ENCODE measurements at regions not wholly inside any gene's neighbourhood (a gene's known extent, or its start where the extent isn't known, plus 50 kb on each side); places are given as distances from the start of the nearest gene placed in this dataset.
"Not testable (repeated sequence)": the region's sequence is repeated elsewhere in the genome, so short reads cannot be mapped to it uniquely, and the experiment has no call there.

DNA sequence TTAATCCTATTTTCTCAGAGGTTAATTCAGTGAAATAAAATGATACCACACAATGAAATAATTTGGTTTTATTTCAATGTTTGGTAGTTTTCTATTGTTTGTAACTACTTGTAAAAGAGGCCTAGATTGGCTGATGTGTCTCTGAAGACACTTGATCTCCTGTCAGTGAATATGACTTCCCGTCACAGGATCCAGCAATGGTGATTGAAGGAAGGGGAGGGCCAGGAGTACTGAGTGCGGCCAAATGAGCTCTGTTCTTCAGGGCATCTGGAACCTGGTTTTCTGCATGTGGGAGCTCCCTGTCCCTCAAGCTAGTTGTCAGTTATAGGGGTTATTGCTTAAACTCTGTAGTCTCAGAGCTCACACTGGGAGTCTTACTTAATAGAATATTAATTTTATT, 86.5 kb upstream of the OTUD4 start:
- no peaks in the 10 kb centered on the region for H3K4me1 Mint-ChIP-seq
- no peaks in the 10 kb centered on the region for H3K27me3 Mint-ChIP-seq
- no peak overlapping the region for H3K27ac Mint-ChIP-seq
- H3K36me3 Mint-ChIP-seq = no peaks in the 10 kb centered on the region
- no peak overlapping the region for H3K4me3 Mint-ChIP-seq
- no peaks in the 10 kb centered on the region for H3K9me3 Mint-ChIP-seq

DNA sequence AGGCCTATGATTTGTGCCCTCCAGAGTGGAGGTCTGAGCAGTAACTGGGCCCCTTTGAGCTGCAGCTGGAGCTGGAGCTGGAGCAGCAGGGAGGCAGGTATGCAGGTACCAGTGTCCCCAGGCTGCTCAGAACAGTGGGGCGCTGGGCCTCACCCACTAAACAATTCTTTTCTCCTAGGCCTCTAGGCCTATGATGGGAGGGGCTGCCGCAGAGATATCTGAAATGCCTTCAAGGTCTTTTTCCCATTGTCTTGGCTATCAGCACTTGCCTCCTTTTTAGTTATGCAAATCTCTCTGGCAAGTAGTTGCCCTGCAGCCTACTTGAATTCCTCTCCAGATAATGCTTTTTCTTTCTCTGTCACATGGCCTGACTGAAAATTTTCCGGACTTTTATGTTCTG, 79.7 kb upstream of the OTUD4 start:
- H3K36me3 Mint-ChIP-seq = peaks cover 3% of the 10 kb centered on the region
- H3K27me3 Mint-ChIP-seq = no peaks in the 10 kb centered on the region
- peaks cover 0 to 3% (median 0%) of the 10 kb centered on the region in 3 donors for H3K9me3 Mint-ChIP-seq
- H3K4me3 Mint-ChIP-seq = no peak overlapping the region
- no peaks in the 10 kb centered on the region for H3K4me1 Mint-ChIP-seq
- no peak overlapping the region for H3K27ac Mint-ChIP-seq

DNA sequence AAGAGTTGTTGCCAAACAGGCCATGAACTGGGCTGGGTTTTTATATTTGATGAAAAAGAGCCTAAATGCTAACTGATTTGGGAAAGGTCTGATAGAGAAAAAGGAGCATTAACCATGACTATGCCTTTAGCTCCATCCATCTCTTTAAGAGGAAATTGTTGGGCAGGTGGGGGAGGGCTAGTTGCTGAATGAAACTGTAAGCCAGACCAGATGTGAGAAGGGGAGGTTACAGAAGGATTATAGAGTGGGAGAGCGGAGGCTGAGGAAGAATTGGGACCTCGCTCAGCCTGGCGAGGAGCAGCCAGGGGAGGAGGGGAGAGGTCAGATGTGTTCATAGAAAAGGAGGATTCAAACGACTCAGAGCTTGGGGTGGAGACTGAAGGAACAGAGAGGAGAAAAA, 74.9 kb upstream of the OTUD4 start:
- H3K27ac Mint-ChIP-seq, H3K27me3 Mint-ChIP-seq, H3K36me3 Mint-ChIP-seq, H3K9me3 Mint-ChIP-seq, H3K4me3 Mint-ChIP-seq, H3K4me1 Mint-ChIP-seq: not testable (repeated sequence)

- peaks cover 8% of the 10 kb centered on the region for H3K27me3 Mint-ChIP-seq
These were observed 71.8 kb upstream of the OTUD4 start for GRCh38 chr4:145252190-145252589.

GRCh38 chr4:145251391-145251790, 71.0 kb upstream of the OTUD4 start:
- Mint-ChIP-seq H3K9me3 (no peaks in the 10 kb centered on the region), H3K4me3 (no peak overlapping the region), H3K4me1 (no peaks in the 10 kb centered on the region), H3K27me3 (peaks cover 8% of the 10 kb centered on the region), H3K27ac (no peak overlapping the region), H3K36me3 (no peaks in the 10 kb centered on the region)

More at GRCh38 chr4:145252190-145252589, 71.8 kb upstream of the OTUD4 start:
- H3K9me3 Mint-ChIP-seq = no peaks in the 10 kb centered on the region
- no peak overlapping the region for H3K4me3 Mint-ChIP-seq
- no peaks in the 10 kb centered on the region for H3K4me1 Mint-ChIP-seq
- H3K27ac Mint-ChIP-seq = no peak overlapping the region
- no peaks in the 10 kb centered on the region for H3K36me3 Mint-ChIP-seq

- Mint-ChIP-seq H3K4me1 (no peaks in the 10 kb centered on the region), H3K27ac (no peak overlapping the region), H3K36me3 (no peaks in the 10 kb centered on the region), H3K27me3 (peaks cover 10% of the 10 kb centered on the region), H3K4me3 (no peak overlapping the region), H3K9me3 (no peaks in the 10 kb centered on the region)
These were observed 68.6 kb upstream of the OTUD4 start for GRCh38 chr4:145248971-145249370.

DNA sequence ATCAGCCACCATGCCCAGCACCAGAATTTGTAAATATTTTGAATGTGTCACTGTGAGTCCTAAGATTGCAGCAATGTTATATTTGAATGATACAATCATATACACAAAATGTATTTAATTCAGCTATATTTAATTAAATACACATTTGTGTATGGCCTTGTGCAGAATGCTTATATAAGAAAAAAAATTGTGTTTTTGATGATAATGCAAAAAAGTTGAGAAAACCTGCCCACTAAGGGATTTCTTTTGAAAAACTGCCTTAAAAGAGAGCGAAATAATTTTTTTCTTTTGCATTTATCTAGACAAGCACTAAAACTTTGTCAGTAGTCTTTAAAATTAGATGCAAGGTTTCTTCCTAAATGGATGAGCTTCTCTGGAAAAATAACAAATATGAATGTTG, 68.1 kb upstream of the OTUD4 start:
- H3K36me3 Mint-ChIP-seq = no peaks in the 10 kb centered on the region
- no peaks in the 10 kb centered on the region for H3K9me3 Mint-ChIP-seq
- no peak overlapping the region for H3K4me3 Mint-ChIP-seq
- peaks cover 10% of the 10 kb centered on the region for H3K27me3 Mint-ChIP-seq
- H3K27ac Mint-ChIP-seq = no peak overlapping the region
- H3K4me1 Mint-ChIP-seq = no peaks in the 10 kb centered on the region

DNA sequence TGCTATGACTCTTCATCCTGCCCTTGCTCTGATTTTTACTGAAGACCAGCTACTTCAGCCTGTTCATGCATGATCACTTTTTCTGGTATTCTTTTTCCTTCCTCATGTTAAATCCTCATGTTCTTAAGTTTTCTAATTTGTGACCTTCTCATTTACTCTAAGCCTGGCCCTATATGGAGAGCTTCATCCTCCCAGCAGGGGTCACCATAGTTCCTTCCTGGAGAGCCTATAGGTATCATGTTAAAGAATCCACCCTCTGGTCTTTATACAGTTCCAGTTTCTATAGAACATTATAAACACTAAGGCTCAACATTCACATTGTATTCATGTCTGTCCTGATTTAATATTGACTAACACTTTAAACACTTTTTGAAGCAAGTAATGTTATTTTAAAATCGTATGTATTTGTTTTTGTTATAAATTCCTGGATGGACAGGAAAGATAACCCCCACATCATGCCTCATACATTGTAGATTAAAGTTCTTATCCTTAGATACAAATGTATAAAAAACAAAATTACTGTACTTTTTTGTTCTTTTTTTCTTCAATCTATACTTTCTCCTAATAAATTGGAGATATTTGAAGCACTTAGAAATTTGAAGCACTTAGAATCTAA, 53.8 kb upstream of the OTUD4 start:
- Mint-ChIP-seq H3K36me3 (no peaks in the 10 kb centered on the region), H3K4me1 (no peaks in the 10 kb centered on the region), H3K4me3 (no peak overlapping the region), H3K27me3 (peaks cover 2% of the 10 kb centered on the region), H3K27ac (no peak overlapping the region), H3K9me3 (peaks cover 0 to 3% (median 3%) of the 10 kb centered on the region in 3 donors)

- Mint-ChIP-seq H3K27me3 (peaks cover 2% of the 10 kb centered on the region), H3K9me3 (no peaks in the 10 kb centered on the region), H3K4me3 (no peak overlapping the region), H3K27ac (no peak overlapping the region), H3K4me1 (no peaks in the 10 kb centered on the region), H3K36me3 (no peaks in the 10 kb centered on the region)
These were observed 51.7 kb upstream of the OTUD4 start for GRCh38 chr4:145231906-145232700.

- no peaks in the 10 kb centered on the region for H3K9me3 Mint-ChIP-seq
- H3K4me3 Mint-ChIP-seq = no peak overlapping the region
- H3K27ac Mint-ChIP-seq = no peak overlapping the region
- H3K27me3 Mint-ChIP-seq = peaks cover 2% of the 10 kb centered on the region
- no peaks in the 10 kb centered on the region for H3K4me1 Mint-ChIP-seq
- H3K36me3 Mint-ChIP-seq = no peaks in the 10 kb centered on the region
These were observed 50.3 kb upstream of the OTUD4 start for GRCh38 chr4:145230726-145231125.

All from IgD-negative memory B cell (primary cell).